Limb (tissue), 2 donors: ENCODE measurements at regions not wholly inside any gene's neighbourhood (a gene's known extent, or its start where the extent isn't known, plus 50 kb on each side); places are given as distances from the start of the nearest gene placed in this dataset.
"Not testable (repeated sequence)": the region's sequence is repeated elsewhere in the genome, so short reads cannot be mapped to it uniquely, and the experiment has no call there.

ENCODE experiments used
- DNase-seq, 2 donors: peaks; one replicate each; pipeline ENCODE4 v3.0.0-alpha.2; 2016; ENCODE audit errors: extremely low spot score in 2 of 2

GRCh38 chr6:51052716-51053115 lies 234.0 kb downstream of the TFAP2B start:
- not testable (repeated sequence) for DNase-seq

GRCh38 chr6:51055316-51055715 lies 236.6 kb downstream of the TFAP2B start:
- not testable (repeated sequence) for DNase-seq

GRCh38 chr6:51057296-51057695 lies 238.6 kb downstream of the TFAP2B start:
- no peak for DNase-seq

- no peak for DNase-seq
Observed at GRCh38 chr6:51060262-51060762, 241.6 kb downstream of the TFAP2B start.

GRCh38 chr6:51062166-51062722 lies 243.6 kb downstream of the TFAP2B start:
- no peak for DNase-seq

- DNase-seq: no peak
Observed at GRCh38 chr6:51077821-51078518, 259.3 kb downstream of the TFAP2B start.

- no peak for DNase-seq
Observed at GRCh38 chr6:51090343-51090742, 271.7 kb downstream of the TFAP2B start.

GRCh38 chr6:51093871-51094270 lies 275.2 kb downstream of the TFAP2B start:
- no peak for DNase-seq

GRCh38 chr6:51094271-51094670 lies 275.6 kb downstream of the TFAP2B start:
- DNase-seq: no peak

GRCh38 chr6:51098246-51098645 lies 279.6 kb downstream of the TFAP2B start:
- no peak for DNase-seq

GRCh38 chr6:51098791-51099190 lies 280.1 kb downstream of the TFAP2B start:
- DNase-seq: no peak

GRCh38 chr6:51099201-51099600 lies 280.5 kb downstream of the TFAP2B start:
- DNase-seq: no peak

GRCh38 chr6:51105357-51105756 lies 286.7 kb downstream of the TFAP2B start:
- DNase-seq: no peak

- DNase-seq: no peak
Observed at GRCh38 chr6:51107769-51108203, 289.1 kb downstream of the TFAP2B start.

GRCh38 chr6:51108563-51109234 lies 290.0 kb downstream of the TFAP2B start:
- DNase-seq: no peak

- peak in 1 of 2 donors; percentile 16 for DNase-seq
Observed at GRCh38 chr6:51112731-51113130, 294.1 kb downstream of the TFAP2B start.

GRCh38 chr6:51116723-51117122 lies 298.1 kb downstream of the TFAP2B start:
- DNase-seq: no peak

GRCh38 chr6:51118792-51119191 lies 300.1 kb downstream of the TFAP2B start:
- DNase-seq: no peak

GRCh38 chr6:51120016-51120415 lies 301.3 kb downstream of the TFAP2B start:
- no peak for DNase-seq

- not testable (repeated sequence) for DNase-seq
Observed at GRCh38 chr6:51121380-51121976, 302.8 kb downstream of the TFAP2B start.

- no peak for DNase-seq
Observed at GRCh38 chr6:51129043-51129442, 310.4 kb downstream of the TFAP2B start.

GRCh38 chr6:51137777-51138176 lies 319.1 kb downstream of the TFAP2B start:
- DNase-seq: no peak
